OCI-LY3 (cell line): ENCODE measurements at regions not wholly inside any gene's neighbourhood (a gene's known extent, or its start where the extent isn't known, plus 50 kb on each side); places are given as distances from the start of the nearest gene placed in this dataset.

Experiments
- H2AFZ ChIP-seq: fragments of 200-600, 300-600 bp; shearing (Covaris generic); 2 replicates; pipeline ENCODE4 v1.6.0; 2014; ENCODE audit warnings: antibody characterized with exemption, low read depth, low read length
- H3K27ac ChIP-seq: fragments of 200-600, 300-600 bp; sonication (generic); 2 replicates; pipeline ENCODE4 v1.5.1; 2014; ENCODE audit warnings: mild to moderate bottlenecking, low read length, moderate library complexity, mixed read lengths
- H3K27me3 ChIP-seq: fragments of 200-600, 300-600 bp; sonication (generic); 2 replicates; pipeline ENCODE4 v1.6.1; 2014; ENCODE audit warnings: low read depth, low read length, mixed read lengths
- H3K36me3 ChIP-seq: fragments of 200-600, 300-600 bp; sonication (generic); replicated peaks from 2 replicates; pipeline ENCODE3; 2014; ENCODE audit warnings: low read depth, low read length, mixed read lengths
- H3K4me1 ChIP-seq: fragments of 300-600, 200-600 bp; sonication (generic); 2 replicates; pipeline ENCODE4 v1.6.1; 2014; ENCODE audit warnings: low read length, mixed read lengths
- H3K4me2 ChIP-seq: fragments of 200-600, 300-600 bp; sonication (generic); 2 replicates; pipeline ENCODE4 v1.6.1; 2014; ENCODE audit warnings: low read length, mixed read lengths
- H3K4me3 ChIP-seq: fragments of 300-600, 200-600 bp; sonication (generic); 2 replicates; pipeline ENCODE4 v1.5.1; 2014; ENCODE audit warnings: antibody characterized with exemption, mild to moderate bottlenecking, low read length, moderate library complexity
- H3K79me2 ChIP-seq: fragments of 300-600, 200-600 bp; shearing (Covaris generic); 2 replicates; pipeline ENCODE4 v1.6.1; 2014; ENCODE audit warnings: mild to moderate bottlenecking, low read length, mixed read lengths
- H3K9ac ChIP-seq: fragments of 300-600, 200-600 bp; shearing (Covaris generic); 2 replicates; pipeline ENCODE4 v1.6.0; 2014; ENCODE audit warnings: mild to moderate bottlenecking, low read length, moderate library complexity
- H3K9me3 ChIP-seq: fragments of 200-600, 300-600 bp; shearing (Covaris generic); 2 replicates; pipeline ENCODE4 v1.6.1; 2014; ENCODE audit warnings: low read length, mixed read lengths; ENCODE audit not compliant: insufficient read depth
- H4K20me1 ChIP-seq: fragments of 200-600, 300-600 bp; sonication (generic); 2 replicates; pipeline ENCODE4 v1.6.1; 2016; ENCODE audit warnings: low read length, mixed read lengths; ENCODE audit not compliant: insufficient read depth
- EZH2phosphoT487 ChIP-seq: fragments of 200-600 bp; shearing (Covaris generic); IDR thresholded peaks from 2 replicates; pipeline ENCODE4 v1.6.1; 2018; ENCODE audit warnings: antibody characterized with exemption, mixed run types, low read depth
- TF ChIP-seq, protein P1 (sequence below): fragments of 200-600, 300-600 bp; sonication (generic); IDR thresholded peaks from 2 replicates; pipeline ENCODE4 v1.5.1; 2014; ENCODE audit warnings: antibody characterized with exemption, low read length, low read depth

GRCh38 chr2:19691892-19692291 is 209.9 kb downstream of the TTC32 start:
- H3K27ac ChIP-seq = no peak overlapping the region
- no peaks in the 10 kb centered on the region for H3K9me3 ChIP-seq
- no peaks in the 10 kb centered on the region for H3K79me2 ChIP-seq
- no peak for TF ChIP-seq EZH2phosphoT487
- TF ChIP-seq, protein P1, sequence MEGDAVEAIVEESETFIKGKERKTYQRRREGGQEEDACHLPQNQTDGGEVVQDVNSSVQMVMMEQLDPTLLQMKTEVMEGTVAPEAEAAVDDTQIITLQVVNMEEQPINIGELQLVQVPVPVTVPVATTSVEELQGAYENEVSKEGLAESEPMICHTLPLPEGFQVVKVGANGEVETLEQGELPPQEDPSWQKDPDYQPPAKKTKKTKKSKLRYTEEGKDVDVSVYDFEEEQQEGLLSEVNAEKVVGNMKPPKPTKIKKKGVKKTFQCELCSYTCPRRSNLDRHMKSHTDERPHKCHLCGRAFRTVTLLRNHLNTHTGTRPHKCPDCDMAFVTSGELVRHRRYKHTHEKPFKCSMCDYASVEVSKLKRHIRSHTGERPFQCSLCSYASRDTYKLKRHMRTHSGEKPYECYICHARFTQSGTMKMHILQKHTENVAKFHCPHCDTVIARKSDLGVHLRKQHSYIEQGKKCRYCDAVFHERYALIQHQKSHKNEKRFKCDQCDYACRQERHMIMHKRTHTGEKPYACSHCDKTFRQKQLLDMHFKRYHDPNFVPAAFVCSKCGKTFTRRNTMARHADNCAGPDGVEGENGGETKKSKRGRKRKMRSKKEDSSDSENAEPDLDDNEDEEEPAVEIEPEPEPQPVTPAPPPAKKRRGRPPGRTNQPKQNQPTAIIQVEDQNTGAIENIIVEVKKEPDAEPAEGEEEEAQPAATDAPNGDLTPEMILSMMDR = no peak
- no peak overlapping the region for H2AFZ ChIP-seq
- H3K4me3 ChIP-seq = no peak overlapping the region
- H3K27me3 ChIP-seq = no peaks in the 10 kb centered on the region
- no peaks in the 10 kb centered on the region for H3K4me1 ChIP-seq
- H3K9ac ChIP-seq = no peak overlapping the region
- no peaks in the 10 kb centered on the region for H4K20me1 ChIP-seq
- no peak overlapping the region for H3K4me2 ChIP-seq
- no peaks in the 10 kb centered on the region for H3K36me3 ChIP-seq

DNA sequence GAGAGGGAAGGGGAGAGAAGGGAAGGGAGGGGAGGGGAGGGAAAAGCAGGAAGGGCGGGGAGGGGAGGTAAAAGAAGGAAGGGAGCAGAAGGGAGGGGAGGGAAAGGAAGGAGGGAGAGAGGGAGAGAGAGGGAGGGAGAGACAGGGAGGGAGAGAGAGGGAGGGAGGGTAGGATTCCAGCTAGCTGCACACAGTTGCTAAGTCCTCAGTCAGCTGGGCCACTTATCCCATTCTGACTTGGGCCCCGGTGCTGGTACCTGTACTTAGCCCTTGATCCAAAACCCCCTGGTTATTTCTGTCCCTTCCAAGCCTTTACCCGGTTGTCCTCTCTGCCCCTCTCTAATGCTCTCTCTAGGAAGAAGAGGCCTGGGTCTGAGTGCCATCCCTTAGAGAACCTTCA is 211.4 kb downstream of the TTC32 start:
- no peaks in the 10 kb centered on the region for H3K36me3 ChIP-seq
- no peaks in the 10 kb centered on the region for H3K27me3 ChIP-seq
- TF ChIP-seq, protein P1 = no peak
- TF ChIP-seq EZH2phosphoT487 = no peak
- no peaks in the 10 kb centered on the region for H3K79me2 ChIP-seq
- H3K9ac ChIP-seq = no peak overlapping the region
- H3K4me1 ChIP-seq = no peaks in the 10 kb centered on the region
- no peak overlapping the region for H3K4me2 ChIP-seq
- H3K27ac ChIP-seq = no peak overlapping the region
- H4K20me1 ChIP-seq = no peaks in the 10 kb centered on the region
- no peaks in the 10 kb centered on the region for H3K9me3 ChIP-seq
- no peak overlapping the region for H2AFZ ChIP-seq
- no peak overlapping the region for H3K4me3 ChIP-seq

DNA sequence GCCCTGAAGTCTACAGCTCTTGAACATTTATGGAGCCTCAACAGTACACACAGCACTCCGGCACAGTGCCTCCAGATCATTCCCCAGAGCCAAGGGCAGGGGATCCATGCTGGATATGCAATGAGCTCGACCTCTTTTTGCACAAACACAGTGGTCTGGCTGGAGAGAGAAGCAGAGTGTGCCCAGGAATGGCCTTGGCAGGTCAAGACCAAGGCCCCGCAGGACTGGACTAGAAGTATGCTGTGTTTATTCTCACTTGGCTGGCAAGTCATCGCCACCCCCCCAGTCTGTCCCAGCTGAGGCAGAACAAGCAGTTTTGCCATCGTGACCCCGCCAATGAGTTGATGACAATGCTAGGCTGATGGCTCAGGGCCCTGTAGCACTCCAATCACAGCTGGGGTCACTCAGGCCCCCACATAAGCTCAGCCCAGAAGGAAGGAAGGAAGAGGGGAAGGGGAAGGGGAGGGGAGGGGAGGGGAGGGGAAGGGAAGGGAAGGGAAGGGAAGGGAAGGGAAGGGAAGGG is 212.1 kb downstream of the TTC32 start:
- no peaks in the 10 kb centered on the region for H3K79me2 ChIP-seq
- no peaks in the 10 kb centered on the region for H3K27me3 ChIP-seq
- no peaks in the 10 kb centered on the region for H4K20me1 ChIP-seq
- H3K4me1 ChIP-seq = no peaks in the 10 kb centered on the region
- no peak overlapping the region for H3K4me2 ChIP-seq
- H3K9me3 ChIP-seq = no peaks in the 10 kb centered on the region
- H3K4me3 ChIP-seq = no peak overlapping the region
- no peaks in the 10 kb centered on the region for H3K36me3 ChIP-seq
- no peak overlapping the region for H3K9ac ChIP-seq
- no peak overlapping the region for H2AFZ ChIP-seq
- H3K27ac ChIP-seq = no peak overlapping the region
- TF ChIP-seq, protein P1 = no peak
- TF ChIP-seq EZH2phosphoT487 = no peak

- Histone ChIP-seq H3K27me3 (no peaks in the 10 kb centered on the region), H3K36me3 (no peaks in the 10 kb centered on the region), H4K20me1 (no peaks in the 10 kb centered on the region), H3K4me1 (no peaks in the 10 kb centered on the region), H3K4me3 (no peak overlapping the region), H3K9ac (no peak overlapping the region), H2AFZ (no peak overlapping the region), H3K27ac (no peak overlapping the region), H3K79me2 (no peaks in the 10 kb centered on the region), H3K4me2 (no peak overlapping the region), H3K9me3 (no peaks in the 10 kb centered on the region)
- TF ChIP-seq, protein P1 = no peak
- no peak for TF ChIP-seq EZH2phosphoT487
Observed at GRCh38 chr2:19688059-19688458, 213.7 kb downstream of the TTC32 start.
